D341Med (cell line): ENCODE measurements at regions not wholly inside any gene's neighbourhood (a gene's known extent, or its start where the extent isn't known, plus 50 kb on each side); places are given as distances from the start of the nearest gene placed in this dataset.
"Not testable (repeated sequence)": the region's sequence is repeated elsewhere in the genome, so short reads cannot be mapped to it uniquely, and the experiment has no call there.

Experiments used
- DNase-seq: peaks from one replicate; pipeline ENCODE4 v3.0.0; 2012; ENCODE audit warnings: low spot score

DNA sequence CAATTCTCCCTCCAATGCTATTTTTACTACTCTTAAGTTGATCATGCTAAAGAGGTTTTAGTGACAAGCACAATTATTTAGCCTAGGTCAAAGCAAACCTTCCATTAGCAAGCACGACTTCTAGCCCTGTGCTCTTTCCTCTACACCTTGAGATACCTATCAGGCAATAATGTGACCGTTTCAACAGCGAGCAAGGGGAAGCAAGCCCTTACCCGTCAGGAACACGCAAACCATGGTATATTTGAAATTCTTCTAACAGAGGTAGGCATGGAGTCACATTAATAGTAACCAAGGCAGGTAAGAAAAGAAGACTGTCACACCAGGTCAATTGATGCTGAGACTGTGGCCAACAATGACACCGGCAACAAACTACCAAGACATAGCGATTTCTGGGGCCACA is 68.9 kb upstream of the VGLL4 start:
- no peak for DNase-seq

DNA sequence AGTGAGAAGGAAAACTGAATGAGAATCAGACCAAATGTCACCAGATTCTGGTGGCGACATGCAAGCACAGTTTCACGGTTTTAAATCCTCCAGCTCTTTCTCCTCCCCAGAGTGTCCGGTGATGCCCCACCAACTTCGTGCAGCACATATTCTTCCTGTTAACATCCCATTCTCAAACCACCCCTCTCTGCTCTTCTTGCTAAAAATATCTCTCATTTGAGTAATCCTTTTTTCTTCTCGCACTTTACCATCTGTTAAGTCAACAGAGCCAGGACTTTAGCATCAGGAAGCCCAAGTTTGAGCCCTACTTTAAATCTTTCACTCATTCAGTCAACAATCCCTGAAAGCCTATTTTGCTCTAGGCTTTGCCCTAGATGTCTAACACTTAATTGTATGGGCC is 68.2 kb upstream of the VGLL4 start:
- DNase-seq, result no peak

DNA sequence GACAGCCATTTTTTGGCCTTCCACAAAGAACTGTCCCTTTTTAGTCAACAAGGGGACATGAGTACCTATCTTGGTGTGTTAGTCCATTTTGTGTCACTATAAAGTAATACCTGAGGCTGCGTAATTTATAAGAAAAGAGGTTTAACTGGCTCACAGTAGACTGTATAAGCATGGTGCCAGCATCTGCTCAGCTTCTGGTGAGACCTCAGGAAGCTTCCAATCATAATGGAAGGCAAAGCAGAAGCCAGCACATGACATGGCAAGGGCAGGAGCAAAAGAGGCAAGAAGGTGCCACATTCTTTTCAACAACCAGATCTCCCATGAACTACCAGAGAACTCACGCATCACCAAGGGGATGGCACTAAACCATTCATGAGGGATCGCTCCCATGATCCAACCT is 66.1 kb upstream of the VGLL4 start:
- no peak for DNase-seq

DNA sequence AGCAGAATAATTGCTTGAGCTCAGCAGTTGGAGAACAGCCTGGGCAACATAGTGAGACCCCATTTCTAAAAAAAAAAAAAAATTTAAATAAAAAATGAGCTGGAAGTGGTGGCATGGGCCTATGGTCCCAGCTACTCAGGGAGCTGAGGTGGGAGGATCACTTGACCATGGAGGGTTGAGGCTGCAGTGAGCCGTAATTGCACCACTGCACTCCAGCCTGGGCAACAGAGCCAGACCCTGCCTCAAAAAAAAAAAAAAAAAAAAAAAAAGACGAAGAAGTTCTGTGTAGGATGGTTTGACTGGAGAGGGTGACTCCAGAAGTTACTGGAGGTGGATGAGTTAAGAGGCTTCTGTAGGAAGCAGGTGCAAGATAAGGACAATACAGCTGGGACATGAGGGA is 63.4 kb upstream of the VGLL4 start:
- not testable (repeated sequence) for DNase-seq

DNA sequence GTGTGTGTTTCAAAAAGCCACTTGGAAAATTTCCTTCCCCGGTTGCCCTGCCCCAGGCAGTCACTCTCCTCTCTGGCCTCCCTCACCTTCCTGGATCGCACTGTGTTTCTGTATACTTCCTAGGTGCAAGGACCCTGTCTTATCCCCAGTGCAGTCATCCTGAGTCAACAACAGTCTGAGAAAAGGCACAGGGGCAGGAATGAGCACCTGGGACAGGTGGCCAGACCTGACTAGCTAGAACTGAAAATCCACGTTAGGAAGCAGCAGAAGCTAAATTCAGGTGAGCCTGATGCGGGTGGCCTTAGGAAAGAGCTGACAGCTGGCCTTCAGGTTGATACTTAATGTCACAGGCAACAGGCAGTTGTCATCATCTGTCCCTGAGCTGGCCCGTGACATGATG is 62.9 kb upstream of the VGLL4 start:
- no peak for DNase-seq

DNA sequence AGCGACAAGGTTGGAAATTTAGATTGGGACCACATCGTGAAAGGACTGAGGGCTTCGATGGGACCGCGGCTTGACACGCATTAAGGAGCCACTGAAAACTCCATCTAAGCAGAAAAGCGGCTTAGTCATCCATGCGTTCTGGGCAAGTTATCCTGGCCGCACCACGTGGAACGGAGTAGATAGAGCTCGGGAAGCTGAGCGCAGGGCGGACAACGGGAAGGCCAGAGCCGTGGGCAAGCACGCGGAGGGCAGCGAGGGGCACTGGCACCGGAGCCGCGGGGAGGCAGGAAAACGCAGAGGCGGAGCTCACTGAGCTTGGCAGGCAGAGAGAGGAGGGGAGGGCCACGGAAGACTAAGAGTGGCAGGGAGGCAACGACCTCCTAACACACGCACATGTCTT is 61.3 kb upstream of the VGLL4 start:
- no peak for DNase-seq

DNA sequence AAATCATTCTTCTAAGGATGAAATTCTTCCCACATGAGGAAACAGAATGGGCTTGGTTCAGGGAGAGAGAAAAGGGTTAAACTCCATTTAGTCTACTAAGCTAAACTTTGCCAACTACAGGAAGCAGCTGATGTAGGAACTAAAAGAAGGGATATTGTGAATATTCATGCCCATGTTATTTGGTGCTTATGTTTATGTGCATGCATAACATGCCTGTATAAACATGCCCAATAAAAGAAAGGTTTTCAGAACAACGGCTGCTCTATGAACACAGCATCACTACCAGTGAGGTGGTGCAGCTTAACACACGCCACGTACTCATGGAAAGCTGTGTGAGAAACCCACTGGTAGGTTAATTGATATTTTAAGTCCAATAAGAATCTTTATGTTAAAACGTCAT is 59.4 kb upstream of the VGLL4 start:
- no peak for DNase-seq

DNA sequence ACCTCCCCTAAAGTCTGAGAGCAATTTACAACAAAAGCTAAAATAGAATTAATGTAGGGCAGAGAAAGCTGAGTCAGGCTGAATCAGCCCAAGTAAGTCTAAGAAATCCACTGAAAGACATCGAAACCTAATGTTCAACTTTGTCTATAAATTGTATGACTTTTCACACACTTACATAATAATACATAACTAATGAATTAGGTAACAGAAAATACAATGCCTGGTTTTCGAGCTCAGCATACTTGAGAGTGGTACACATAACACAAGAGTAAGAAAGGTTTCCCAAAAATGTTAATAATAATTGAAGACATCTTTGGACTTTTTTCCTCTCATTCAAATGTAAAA is 55.3 kb upstream of the VGLL4 start:
- DNase-seq, result no peak

DNA sequence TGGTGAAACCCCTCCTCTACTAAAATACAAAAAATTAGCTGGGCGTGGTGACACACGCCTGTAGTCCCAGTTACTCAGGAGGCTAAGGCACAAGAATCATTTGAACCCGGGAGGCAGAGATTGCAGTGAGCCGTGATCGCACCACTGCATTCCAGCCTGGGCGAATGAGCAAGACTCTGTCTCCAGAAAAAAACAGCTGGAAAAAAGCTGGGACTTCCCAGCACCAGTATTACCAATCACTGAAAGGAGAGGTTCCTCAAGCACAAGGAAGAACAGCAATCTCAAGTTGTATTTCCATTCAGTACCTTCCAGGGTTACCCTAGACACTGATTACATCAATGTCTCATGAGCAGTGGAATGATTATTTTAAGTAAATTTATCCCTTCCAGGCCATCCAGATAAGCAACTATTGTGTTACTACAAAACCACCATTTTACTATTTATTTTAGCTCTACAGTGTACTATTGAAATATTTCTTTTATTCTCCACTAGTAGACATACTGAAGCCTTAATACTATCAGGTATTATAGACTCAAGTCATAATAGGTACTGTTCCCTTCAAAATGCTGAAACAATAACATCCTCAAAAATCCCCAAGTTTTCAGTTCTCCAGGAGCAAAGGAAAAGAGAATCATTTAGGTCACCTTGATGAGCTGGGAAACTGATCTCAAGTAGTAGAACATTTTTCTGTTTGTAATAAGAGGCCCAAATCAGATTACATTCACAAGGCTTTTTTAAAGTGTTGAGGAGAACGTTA is 54.8 kb upstream of the VGLL4 start:
- DNase-seq, result no peak

DNA sequence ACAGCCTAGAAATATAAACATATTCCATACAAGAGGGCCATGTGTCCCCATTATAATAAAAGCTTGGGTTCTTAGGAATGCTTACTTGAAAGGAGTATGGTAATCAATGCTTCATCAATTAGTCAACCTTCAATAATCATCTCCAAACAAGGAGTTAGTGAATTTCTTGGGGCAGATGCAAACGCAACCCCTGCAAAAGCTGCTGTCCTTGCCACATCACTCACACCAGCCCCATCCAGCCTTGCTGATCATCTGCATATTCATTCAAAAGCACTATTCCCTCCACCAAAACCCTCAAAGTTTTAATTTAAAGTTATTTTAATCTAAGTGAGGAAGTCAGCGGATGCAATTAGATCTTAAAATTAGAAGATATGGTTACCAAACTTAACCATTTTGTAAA is 54.0 kb upstream of the VGLL4 start:
- DNase-seq, result no peak

DNA sequence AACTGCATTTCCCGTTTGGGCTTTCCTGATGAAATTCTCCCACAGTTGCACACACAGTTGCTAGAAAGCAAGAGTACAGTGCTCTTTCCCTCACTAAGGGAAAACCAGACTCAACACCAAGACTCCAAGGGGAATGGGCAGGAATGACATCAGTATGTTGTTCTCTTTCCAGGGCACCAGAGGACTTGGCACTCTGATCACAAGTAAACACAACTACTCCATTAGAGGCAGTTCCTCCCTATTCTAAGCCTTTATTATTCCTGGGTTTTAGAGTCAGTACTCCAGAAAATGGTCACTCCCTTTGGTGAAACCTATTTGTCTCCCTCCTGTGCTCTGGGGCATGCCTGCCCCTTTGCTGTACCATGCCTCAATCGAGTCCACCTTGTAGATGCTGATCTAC is 52.3 kb upstream of the VGLL4 start:
- no peak for DNase-seq
